Eye (tissue), 1 donor: ENCODE measurements at regions not wholly inside any gene's neighbourhood (a gene's known extent, or its start where the extent isn't known, plus 50 kb on each side); places are given as distances from the start of the nearest gene placed in this dataset.
A peak's percentile ranks its signal among the peaks of the same experiment; 100 is the strongest.
"Not testable (repeated sequence)": the region's sequence is repeated elsewhere in the genome, so short reads cannot be mapped to it uniquely, and the experiment has no call there.

Experiments
- DNase-seq: peaks from one replicate; pipeline ENCODE4 v3.0.0-alpha.2; 2015

- DNase-seq = peak; percentile 2
These were observed 3031.0 kb upstream of the TEKT4 start for GRCh38 chr2:91839904-91840868.

- not testable (repeated sequence) for DNase-seq
These were observed 3029.0 kb upstream of the TEKT4 start for GRCh38 chr2:91842264-91842663.

- not testable (repeated sequence) for DNase-seq
These were observed 3028.3 kb upstream of the TEKT4 start for GRCh38 chr2:91842913-91843312.

GRCh38 chr2:91843723-91844450 is 3027.3 kb upstream of the TEKT4 start:
- not testable (repeated sequence) for DNase-seq

- not testable (repeated sequence) for DNase-seq
These were observed 3026.8 kb upstream of the TEKT4 start for GRCh38 chr2:91844451-91844825.

- not testable (repeated sequence) for DNase-seq
These were observed 3024.8 kb upstream of the TEKT4 start for GRCh38 chr2:91846388-91846787.

- DNase-seq = not testable (repeated sequence)
These were observed 3019.4 kb upstream of the TEKT4 start for GRCh38 chr2:91851689-91852420.

- DNase-seq = not testable (repeated sequence)
These were observed 3014.3 kb upstream of the TEKT4 start for GRCh38 chr2:91856971-91857370.

GRCh38 chr2:91857711-91858110 is 3013.5 kb upstream of the TEKT4 start:
- DNase-seq = not testable (repeated sequence)

- DNase-seq = not testable (repeated sequence)
These were observed 2999.5 kb upstream of the TEKT4 start for GRCh38 chr2:91871716-91872115.

- not testable (repeated sequence) for DNase-seq
These were observed 2997.8 kb upstream of the TEKT4 start for GRCh38 chr2:91873416-91873815.

GRCh38 chr2:91877658-91878210 is 2993.5 kb upstream of the TEKT4 start:
- DNase-seq = not testable (repeated sequence)

- not testable (repeated sequence) for DNase-seq
These were observed 2976.1 kb upstream of the TEKT4 start for GRCh38 chr2:91895091-91895490.

GRCh38 chr2:91917602-91918001 is 2953.6 kb upstream of the TEKT4 start:
- DNase-seq = not testable (repeated sequence)
